BJ (cell line): ENCODE measurements at regions not wholly inside any gene's neighbourhood (a gene's known extent, or its start where the extent isn't known, plus 50 kb on each side); places are given as distances from the start of the nearest gene placed in this dataset.
A peak's percentile ranks its signal among the peaks of the same experiment; 100 is the strongest.

Source experiments
- CTCF ChIA-PET: fragments of 350-600 bp; formaldehyde crosslinking; extraction: SDS; loops from one replicate; lab custom pipeline; 2021; ENCODE audit warnings: antibody characterized with exemption, inconsistent platforms; lab: Yijun Ruan, JAX
- POLR2A ChIA-PET: fragments of 300-600 bp; sonication (Branson Sonifier 250); formaldehyde crosslinking; extraction: SDS; loops from one replicate; lab custom pipeline; 2021; ENCODE audit warnings: antibody characterized with exemption; lab: Charles Lee
- DNase-seq: peaks from one replicate; pipeline ENCODE4 v3.0.0-alpha.2; 2011; ENCODE audit warnings: low read depth
- H3K27me3 ChIP-seq: 2 replicates; pipeline ENCODE4 v1.6.0; 2011; ENCODE audit warnings: low read length; ENCODE audit not compliant: control insufficient read depth, insufficient read depth
- H3K36me3 ChIP-seq: 2 replicates; pipeline ENCODE4 v1.5.1; 2011; ENCODE audit warnings: low read length; ENCODE audit not compliant: control insufficient read depth, insufficient read depth
- H3K4me3 ChIP-seq: 2 replicates; pipeline ENCODE4 v1.5.1; 2011; ENCODE audit warnings: low read depth, mild to moderate bottlenecking, control low read depth, low read length
- CTCF ChIP-seq: IDR thresholded peaks from 2 replicates; pipeline ENCODE4 v1.5.1; 2011; ENCODE audit warnings: low read depth, mild to moderate bottlenecking, control low read depth, inconsistent platforms, low read length, moderate library complexity; ENCODE audit not compliant: insufficient read depth

- H3K36me3 ChIP-seq, result no peaks in the 10 kb centered on the region
- no peak for TF ChIP-seq CTCF
- no peak overlapping the region for H3K4me3 ChIP-seq
- ChIA-PET CTCF (no interaction called here), POLR2A (no interaction called here)
- DNase-seq, result no peak
- H3K27me3 ChIP-seq, result no peaks in the 10 kb centered on the region
Observed at GRCh38 chr6:92826633-92827032, 592.7 kb downstream of the EPHA7 start.

- DNase-seq, result no peak
- Histone ChIP-seq H3K36me3 (no peaks in the 10 kb centered on the region), H3K4me3 (no peak overlapping the region), H3K27me3 (no peaks in the 10 kb centered on the region)
- ChIA-PET POLR2A (no interaction called here), CTCF (no interaction called here)
- no peak for TF ChIP-seq CTCF
Observed at GRCh38 chr6:92822222-92822621, 597.1 kb downstream of the EPHA7 start.

DNA sequence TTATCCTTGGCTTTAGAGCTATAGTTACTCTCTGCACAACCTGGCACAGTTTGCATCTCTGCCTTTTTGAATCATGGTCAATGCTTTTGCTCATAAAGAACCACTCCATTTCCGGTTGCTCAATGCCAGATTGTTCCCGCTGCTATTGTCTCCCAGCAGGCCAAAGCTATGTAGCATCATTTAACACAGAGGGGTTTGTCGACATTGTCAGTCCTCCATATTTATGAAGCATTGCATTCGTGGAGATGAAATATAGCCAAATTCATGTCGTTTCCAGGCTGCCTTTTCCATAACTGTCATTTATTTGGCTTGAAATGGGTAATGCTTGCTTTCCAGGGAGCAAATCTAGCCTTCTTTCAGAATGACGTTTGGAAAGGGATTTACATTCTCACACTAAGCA, 598.8 kb downstream of the EPHA7 start:
- no peaks in the 10 kb centered on the region for H3K27me3 ChIP-seq
- DNase-seq, result no peak
- CTCF ChIA-PET, result no interaction called here
- H3K4me3 ChIP-seq, result no peak overlapping the region
- TF ChIP-seq CTCF, result no peak
- POLR2A ChIA-PET, result no interaction called here
- H3K36me3 ChIP-seq, result no peaks in the 10 kb centered on the region

DNA sequence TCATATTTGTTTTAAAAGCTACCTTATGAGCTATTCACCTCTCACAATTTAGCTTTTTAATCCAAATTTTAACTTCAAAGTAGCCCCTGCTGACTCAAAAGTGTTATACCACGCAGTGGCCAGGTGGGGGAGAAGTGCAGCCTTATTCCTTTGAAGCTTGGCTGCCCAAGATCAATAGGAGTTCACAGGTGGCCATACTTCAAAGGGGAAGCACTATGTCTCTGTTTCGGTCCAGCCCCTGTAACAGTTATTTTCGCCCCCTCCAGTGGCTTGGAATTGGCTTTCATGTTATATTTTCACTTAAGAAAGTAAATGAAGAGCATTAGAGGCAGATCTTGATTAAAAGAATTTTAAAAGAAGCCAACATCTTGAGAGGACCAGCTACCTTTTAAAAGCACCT, 608.4 kb downstream of the EPHA7 start:
- TF ChIP-seq CTCF, result peak; percentile 16; the same call in 1 of the 2 replicates
- no peak overlapping the region for H3K4me3 ChIP-seq
- DNase-seq, result no peak
- POLR2A ChIA-PET, result no interaction called here
- no peaks in the 10 kb centered on the region for H3K27me3 ChIP-seq
- CTCF ChIA-PET, result no interaction called here
- H3K36me3 ChIP-seq, result no peaks in the 10 kb centered on the region

DNA sequence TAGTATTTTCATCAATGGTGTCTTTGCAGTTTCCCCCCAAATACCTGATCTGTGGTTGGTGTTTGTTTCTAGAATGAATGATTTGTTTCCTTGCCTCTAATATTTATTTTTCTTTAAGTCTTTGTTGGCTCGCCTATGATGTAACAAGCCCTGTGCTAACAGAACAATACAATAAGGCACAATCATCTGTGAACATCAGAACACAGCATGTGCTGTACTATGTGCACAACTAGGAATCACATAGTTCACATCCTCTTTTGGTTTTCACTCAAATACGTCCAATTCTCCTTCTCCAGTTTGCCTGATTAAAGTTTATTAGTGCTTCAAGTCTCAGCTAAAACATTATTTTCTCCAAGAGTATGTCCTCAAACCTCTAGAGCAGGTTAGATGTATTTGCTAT, 613.1 kb downstream of the EPHA7 start:
- no peaks in the 10 kb centered on the region for H3K36me3 ChIP-seq
- H3K27me3 ChIP-seq, result no peaks in the 10 kb centered on the region
- H3K4me3 ChIP-seq, result no peak overlapping the region
- TF ChIP-seq CTCF, result no peak
- ChIA-PET POLR2A (no interaction called here), CTCF (no interaction called here)
- DNase-seq, result no peak
